Adrenal gland (tissue), 9 donors: ENCODE measurements at regions not wholly inside any gene's neighbourhood (a gene's known extent, or its start where the extent isn't known, plus 50 kb on each side); places are given as distances from the start of the nearest gene placed in this dataset.

ENCODE experiments used
- DNase-seq, 7 donors: peaks; one replicate each; pipeline ENCODE4 v3.0.0-alpha.2; 2019 to 2020
- H3K27ac ChIP-seq, 5 donors: fragments of 200-600 bp; sonication (generic) in 4 of 5; 1 replicate in 3 of 5; 2 replicates in 2 of 5; pipeline versions ENCODE4 v1.5.1 to v1.8.0; 2016 to 2020; ENCODE audit warnings: mild to moderate bottlenecking in 1 of 5
- H3K27me3 ChIP-seq: fragments of 200-600 bp; 2 replicates; pipeline ENCODE4 v1.8.0; 2021
- H3K36me3 ChIP-seq, 2 donors: fragments of 200-600 bp; replicated peaks in 1 of 2; 1 replicate in 1 of 2; 2 replicates in 1 of 2; pipeline versions ENCODE4 v1.5.1 to v1.8.0; 2018 to 2022
- H3K4me1 ChIP-seq, 2 donors: fragments of 200-600 bp; replicated peaks in 1 of 2; 1 replicate in 1 of 2; 2 replicates in 1 of 2; pipeline versions ENCODE4 v1.5.1 to v1.8.0; 2018 to 2021
- H3K4me3 ChIP-seq, 4 donors: fragments of 200-600 bp; sonication (generic) in 3 of 4; one replicate each; pipeline ENCODE4 v1.5.1; 2016 to 2018
- H3K9me3 ChIP-seq, 3 donors: fragments of 200-600 bp; sonication (generic) in 1 of 3; replicated peaks in 1 of 3; 1 replicate in 2 of 3; 2 replicates in 1 of 3; pipeline versions ENCODE4 v1.5.1 to v1.8.0; 2016 to 2021
- POLR2A ChIP-seq, 2 donors: fragments of 450-650 bp; IDR thresholded peaks; one replicate each; pipeline ENCODE4 v1.6.1; 2017; ENCODE audit warnings: antibody characterized with exemption in 2 of 2, mild to moderate bottlenecking in 2 of 2, moderate library complexity in 1 of 2
- WGBS, 4 donors: extraction: QIAGEN DNeasy Blood & Tissue Kit in 2 of 4; methylation state at CpG; one replicate each; pipeline versions ENCODE4 v1.1.5 to v1.1.7; 2013 to 2017; 5-methylcytosine and 5-hydroxymethylcytosine counted together
- intact Hi-C, 2 donors: fragments of 100-400 bp; cut with DNase I; formaldehyde crosslinking; loops; one replicate each; pipeline versions ENCODE4 v1.14.1 to v1.15.0; 2022 to 2023
- TF ChIP-seq, protein P1 (sequence below), 6 experiments: fragments of 450-650 bp in 4 of 6; fragments of 200-600 bp in 2 of 6; sonication (generic) in 1 of 6; IDR thresholded peaks; 1 replicate in 5 of 6; 2 replicates in 1 of 6; pipeline versions ENCODE4 v1.5.1 to v1.8.0; 2016 to 2021; ENCODE audit warnings: antibody characterized with exemption in 6 of 6, mild to moderate bottlenecking in 2 of 6, moderate library complexity in 1 of 6
- donor health status: healthy with polysubstance abuse.
- donor health status: Bipolar disorder and iron deficiency.
- donor health status: DM: yes; HTN: yes; CAD: no.
- donor health status: DM: no; HTN: no; CAD: no.
- donor health status: DM: no; HTN: no; CAD: no.

DNA sequence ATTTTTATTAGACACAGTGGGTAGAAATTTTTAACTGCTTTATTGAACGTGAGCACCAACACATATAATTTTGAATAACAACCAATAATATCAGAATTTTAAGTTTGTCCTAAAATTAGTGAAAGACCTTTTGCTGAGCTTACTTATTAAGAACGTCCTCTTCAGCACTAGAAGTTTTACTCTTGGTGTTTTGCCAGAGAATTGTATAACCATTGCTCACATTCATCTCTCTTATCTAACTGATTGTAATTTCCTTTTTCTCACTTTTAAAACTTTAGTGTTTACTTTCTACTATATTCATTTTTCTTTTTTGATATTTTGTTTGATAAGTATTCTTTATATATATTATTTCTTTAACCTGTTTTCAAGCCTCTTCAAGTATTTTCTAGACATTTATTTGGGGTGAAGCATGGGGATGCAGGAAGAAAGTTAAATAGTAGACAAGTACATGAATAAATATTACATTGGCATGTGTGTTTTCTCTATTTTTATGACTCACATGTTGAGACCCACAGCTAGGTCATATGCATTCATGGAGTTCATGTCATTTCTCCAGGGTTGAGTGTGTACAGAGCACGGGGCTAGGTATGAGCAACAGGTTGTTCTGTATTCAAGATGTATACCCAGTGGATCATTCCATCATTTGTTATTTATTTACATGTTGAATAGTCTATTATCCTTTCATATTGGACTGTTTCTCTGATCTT, 90.6 kb downstream of the ATP6V1G3 start:
- TF ChIP-seq, protein P1, sequence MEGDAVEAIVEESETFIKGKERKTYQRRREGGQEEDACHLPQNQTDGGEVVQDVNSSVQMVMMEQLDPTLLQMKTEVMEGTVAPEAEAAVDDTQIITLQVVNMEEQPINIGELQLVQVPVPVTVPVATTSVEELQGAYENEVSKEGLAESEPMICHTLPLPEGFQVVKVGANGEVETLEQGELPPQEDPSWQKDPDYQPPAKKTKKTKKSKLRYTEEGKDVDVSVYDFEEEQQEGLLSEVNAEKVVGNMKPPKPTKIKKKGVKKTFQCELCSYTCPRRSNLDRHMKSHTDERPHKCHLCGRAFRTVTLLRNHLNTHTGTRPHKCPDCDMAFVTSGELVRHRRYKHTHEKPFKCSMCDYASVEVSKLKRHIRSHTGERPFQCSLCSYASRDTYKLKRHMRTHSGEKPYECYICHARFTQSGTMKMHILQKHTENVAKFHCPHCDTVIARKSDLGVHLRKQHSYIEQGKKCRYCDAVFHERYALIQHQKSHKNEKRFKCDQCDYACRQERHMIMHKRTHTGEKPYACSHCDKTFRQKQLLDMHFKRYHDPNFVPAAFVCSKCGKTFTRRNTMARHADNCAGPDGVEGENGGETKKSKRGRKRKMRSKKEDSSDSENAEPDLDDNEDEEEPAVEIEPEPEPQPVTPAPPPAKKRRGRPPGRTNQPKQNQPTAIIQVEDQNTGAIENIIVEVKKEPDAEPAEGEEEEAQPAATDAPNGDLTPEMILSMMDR (IDR thresholded peaks at IDR 0.05): no peak
- TF ChIP-seq POLR2A (IDR thresholded peaks at IDR 0.05): no peak

DNA sequence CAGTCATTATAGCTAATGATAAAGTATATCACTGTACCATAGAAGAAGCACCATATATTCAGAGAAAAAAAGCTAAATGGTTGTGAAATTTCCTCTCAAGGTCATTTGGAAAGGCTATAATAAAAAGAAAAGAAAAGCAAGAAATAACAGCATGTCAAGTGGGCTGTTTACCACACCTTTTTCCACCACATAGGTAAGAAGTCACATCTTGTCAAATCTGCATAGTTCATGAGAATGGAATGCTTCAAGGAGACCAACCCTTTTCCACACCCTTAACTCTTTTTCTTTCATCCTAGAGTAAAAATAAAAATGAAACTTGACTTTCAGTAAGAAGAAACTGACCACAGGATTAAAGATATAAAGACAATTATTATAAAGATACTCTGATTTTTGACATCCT, 91.2 kb downstream of the ATP6V1G3 start:
- intact Hi-C loops: no loop called here

More for the DNA sequence above, 90.6 kb downstream of the ATP6V1G3 start:
- no peak for DNase-seq
- Histone ChIP-seq H3K27me3 (no peaks in the 10 kb centered on the region), H3K9me3 (no peaks in the 10 kb centered on the region), H3K4me1 (peaks cover 0 to 7% of the 10 kb centered on the region in 2 donors), H3K27ac (no peak overlapping the region), H3K36me3 (no peaks in the 10 kb centered on the region), H3K4me3 (no peak overlapping the region)
- intact Hi-C loops: no loop called here
- 48 to 56% (median 52%) methylated on average over 3 of the region's 3 CpGs for WGBS, 4 donors

DNA sequence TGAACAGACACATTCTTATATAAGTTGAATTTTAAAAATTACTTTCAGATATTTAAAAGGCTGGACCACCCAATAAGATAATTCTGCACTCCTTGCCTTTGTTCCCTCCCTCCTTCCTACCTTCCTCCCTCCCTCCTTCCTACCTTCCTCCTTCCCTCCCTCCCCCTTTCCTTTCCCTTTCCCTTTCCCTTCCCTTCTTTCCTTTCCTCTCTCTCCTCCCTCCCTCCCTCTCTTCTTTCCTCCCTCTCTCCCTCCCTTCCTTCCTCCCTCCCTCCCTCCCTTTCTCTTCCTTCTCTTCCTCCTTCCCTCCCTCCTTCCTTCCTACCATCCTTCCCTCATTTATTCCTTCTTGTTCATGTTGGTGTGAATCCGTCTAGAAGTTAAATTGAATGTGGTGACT, 93.0 kb downstream of the ATP6V1G3 start:
- Histone ChIP-seq H3K4me1 (peaks cover 0 to 7% of the 10 kb centered on the region in 2 donors), H3K9me3 (no peaks in the 10 kb centered on the region), H3K27me3 (no peaks in the 10 kb centered on the region), H3K36me3 (no peaks in the 10 kb centered on the region), H3K27ac (no peak overlapping the region), H3K4me3 (no peak overlapping the region)
- TF ChIP-seq, protein P1 (IDR thresholded peaks at IDR 0.05): no peak
- TF ChIP-seq POLR2A (IDR thresholded peaks at IDR 0.05): no peak
- 77 to 86% (median 83%) methylated on average over 1 of the region's 1 CpG for WGBS, 4 donors
- DNase-seq: no peak
- intact Hi-C loops: no loop called here

More for the DNA sequence above, 91.2 kb downstream of the ATP6V1G3 start:
- no peaks in the 10 kb centered on the region for H3K27me3 ChIP-seq
- H3K36me3 ChIP-seq: no peaks in the 10 kb centered on the region
- H3K27ac ChIP-seq: no peak overlapping the region
- peaks cover 0 to 7% of the 10 kb centered on the region in 2 donors for H3K4me1 ChIP-seq
- H3K9me3 ChIP-seq: no peaks in the 10 kb centered on the region
- no peak for DNase-seq
- H3K4me3 ChIP-seq: no peak overlapping the region
- TF ChIP-seq, protein P1 (IDR thresholded peaks at IDR 0.05): no peak
- no peak for TF ChIP-seq POLR2A (IDR thresholded peaks at IDR 0.05)

DNA sequence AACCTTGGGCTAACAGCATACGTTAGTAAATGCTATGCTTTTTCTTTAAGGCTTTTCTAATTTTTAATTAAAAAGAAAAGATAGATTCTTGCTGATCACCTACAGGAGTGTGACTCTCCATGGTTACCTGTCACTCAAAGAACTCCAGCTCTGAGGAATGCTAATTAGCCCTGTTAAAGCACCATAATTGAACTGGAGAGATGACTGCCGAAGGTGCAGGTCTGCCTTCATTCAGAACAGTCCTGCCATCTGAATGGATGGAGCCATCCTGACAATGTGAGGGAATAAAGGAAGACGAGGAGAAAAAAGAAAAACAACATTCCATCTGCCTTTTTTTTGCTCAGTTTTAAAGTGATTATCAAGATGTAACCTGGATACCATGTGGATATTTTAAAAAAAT, 94.6 kb downstream of the ATP6V1G3 start:
- Histone ChIP-seq H3K36me3 (no peaks in the 10 kb centered on the region), H3K27ac (no peak overlapping the region), H3K27me3 (no peaks in the 10 kb centered on the region), H3K4me1 (peaks cover 0 to 7% of the 10 kb centered on the region in 2 donors), H3K9me3 (no peaks in the 10 kb centered on the region), H3K4me3 (no peak overlapping the region)
- intact Hi-C loops: no loop called here
- DNase-seq: no peak
- no peak for TF ChIP-seq POLR2A (IDR thresholded peaks at IDR 0.05)
- 67 to 75% (median 71%) methylated on average over 3 of the region's 3 CpGs for WGBS, 4 donors

DNA sequence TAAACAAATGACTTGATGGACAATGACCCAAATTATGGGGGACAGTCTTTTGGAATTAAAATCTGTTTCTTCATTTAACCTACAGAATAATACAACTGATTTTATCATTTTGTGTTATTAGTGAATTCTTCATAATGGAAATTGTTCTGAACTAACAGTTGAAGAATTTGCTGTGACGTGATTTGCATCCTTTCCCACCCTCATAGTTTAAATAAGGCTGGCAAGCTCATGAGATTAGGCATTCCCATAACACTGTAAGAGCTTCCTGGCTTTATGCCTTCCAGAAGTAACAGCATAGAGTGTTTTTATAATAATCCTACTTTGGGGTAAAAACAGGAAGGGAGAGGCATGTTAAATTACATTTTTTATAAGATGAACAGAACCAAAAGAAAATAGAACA, 95.7 kb downstream of the ATP6V1G3 start:
- WGBS, 4 donors: 46 to 75% (median 66%) methylated on average over 1 of the region's 1 CpG
- Histone ChIP-seq H3K9me3 (no peaks in the 10 kb centered on the region), H3K4me3 (no peak overlapping the region), H3K27ac (no peak overlapping the region), H3K36me3 (no peaks in the 10 kb centered on the region), H3K4me1 (peaks cover 0 to 7% of the 10 kb centered on the region in 2 donors), H3K27me3 (no peaks in the 10 kb centered on the region)
- no peak for DNase-seq
- intact Hi-C loops: no loop called here
- TF ChIP-seq, protein P1 (IDR thresholded peaks at IDR 0.05): no peak
- TF ChIP-seq POLR2A (IDR thresholded peaks at IDR 0.05): no peak
